NB4 (cell line): ENCODE measurements at regions not wholly inside any gene's neighbourhood (a gene's known extent, or its start where the extent isn't known, plus 50 kb on each side); places are given as distances from the start of the nearest gene placed in this dataset.

Experiments used
- MYC ChIP-seq: IDR thresholded peaks from 2 replicates; pipeline ENCODE4 v1.6.1; 2011; ENCODE audit warnings: low read depth, low read length
- POLR2A ChIP-seq: IDR thresholded peaks from 2 replicates; pipeline ENCODE4 v1.6.1; 2011; ENCODE audit warnings: mild to moderate bottlenecking; ENCODE audit not compliant: insufficient read length; ENCODE audit errors: extremely low read depth
- TF ChIP-seq, protein P1 (sequence below): IDR thresholded peaks from one replicate; pipeline ENCODE4 v1.5.1; 2012; ENCODE audit warnings: low read depth, low read length
- TF ChIP-seq, protein P2 (sequence below): IDR thresholded peaks from 2 replicates; pipeline ENCODE4 v1.6.1; 2011; ENCODE audit warnings: low read depth, low read length

DNA sequence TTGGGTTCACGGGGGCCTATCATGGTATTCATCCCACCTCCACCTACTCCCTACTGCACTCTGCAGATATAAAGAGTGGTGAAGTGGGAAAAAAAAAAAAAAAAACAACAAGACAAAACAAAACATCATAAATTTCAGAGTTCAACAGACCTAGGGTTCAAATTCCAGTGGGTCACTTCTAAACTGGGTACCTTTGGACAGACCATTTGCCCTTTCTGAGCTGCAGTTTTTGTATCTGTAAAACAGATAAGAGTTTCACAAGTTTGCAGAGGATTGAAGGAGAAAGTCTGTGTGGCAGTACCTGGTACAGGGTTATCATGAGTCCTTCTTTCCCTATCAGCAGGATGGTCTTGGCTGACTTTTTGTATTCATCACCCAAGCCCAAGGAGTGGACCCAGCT lies 211.2 kb upstream of the EEA1 start:
- TF ChIP-seq, protein P1, sequence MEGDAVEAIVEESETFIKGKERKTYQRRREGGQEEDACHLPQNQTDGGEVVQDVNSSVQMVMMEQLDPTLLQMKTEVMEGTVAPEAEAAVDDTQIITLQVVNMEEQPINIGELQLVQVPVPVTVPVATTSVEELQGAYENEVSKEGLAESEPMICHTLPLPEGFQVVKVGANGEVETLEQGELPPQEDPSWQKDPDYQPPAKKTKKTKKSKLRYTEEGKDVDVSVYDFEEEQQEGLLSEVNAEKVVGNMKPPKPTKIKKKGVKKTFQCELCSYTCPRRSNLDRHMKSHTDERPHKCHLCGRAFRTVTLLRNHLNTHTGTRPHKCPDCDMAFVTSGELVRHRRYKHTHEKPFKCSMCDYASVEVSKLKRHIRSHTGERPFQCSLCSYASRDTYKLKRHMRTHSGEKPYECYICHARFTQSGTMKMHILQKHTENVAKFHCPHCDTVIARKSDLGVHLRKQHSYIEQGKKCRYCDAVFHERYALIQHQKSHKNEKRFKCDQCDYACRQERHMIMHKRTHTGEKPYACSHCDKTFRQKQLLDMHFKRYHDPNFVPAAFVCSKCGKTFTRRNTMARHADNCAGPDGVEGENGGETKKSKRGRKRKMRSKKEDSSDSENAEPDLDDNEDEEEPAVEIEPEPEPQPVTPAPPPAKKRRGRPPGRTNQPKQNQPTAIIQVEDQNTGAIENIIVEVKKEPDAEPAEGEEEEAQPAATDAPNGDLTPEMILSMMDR: no peak
- TF ChIP-seq POLR2A (no peak), MYC (no peak)
- TF ChIP-seq, protein P2, sequence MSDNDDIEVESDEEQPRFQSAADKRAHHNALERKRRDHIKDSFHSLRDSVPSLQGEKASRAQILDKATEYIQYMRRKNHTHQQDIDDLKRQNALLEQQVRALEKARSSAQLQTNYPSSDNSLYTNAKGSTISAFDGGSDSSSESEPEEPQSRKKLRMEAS: no peak
